HCT116 (cell line): ENCODE measurements at regions not wholly inside any gene's neighbourhood (a gene's known extent, or its start where the extent isn't known, plus 50 kb on each side); places are given as distances from the start of the nearest gene placed in this dataset.

ENCODE experiments used
- EZH2 ChIP-seq: fragments of 200-600 bp; sonication (generic); IDR thresholded peaks from 2 replicates; pipeline ENCODE4 v1.6.1; 2017; ENCODE audit warnings: antibody characterized with exemption, mixed run types
- EZH2phosphoT487 ChIP-seq: fragments of 200-600 bp; IDR thresholded peaks from 2 replicates; pipeline ENCODE4 v1.6.1; 2018; ENCODE audit warnings: antibody characterized with exemption, borderline replicate concordance
- POLR2AphosphoS5 ChIP-seq: IDR thresholded peaks from 2 replicates; pipeline ENCODE4 v1.6.1; 2011; ENCODE audit warnings: mild to moderate bottlenecking, low read depth, low read length, moderate library complexity
- SRF ChIP-seq: IDR thresholded peaks from 2 replicates; pipeline ENCODE4 v1.6.1; 2012; ENCODE audit warnings: low read depth
- ZFX ChIP-seq: fragments of 450-650 bp; IDR thresholded peaks from 2 replicates; pipeline ENCODE4 v1.6.1; 2017
- ZNF274 ChIP-seq: fragments of 200-500 bp; sonication (Bioruptor generic); IDR thresholded peaks from 2 replicates; pipeline ENCODE4 v1.6.1; 2014; ENCODE audit warnings: mild to moderate bottlenecking, low read depth, low read length, inconsistent platforms
- TF ChIP-seq, protein P1 (sequence below), 3 experiments: fragments of 200-600 bp in 1 of 3; sonication (generic) in 1 of 3; IDR thresholded peaks in 2 of 3; conservative IDR thresholded peaks in 1 of 3; 2 replicates each; pipeline ENCODE4 v1.5.1; 2012 to 2017; ENCODE audit warnings: low read depth in 2 of 3, low read length in 2 of 3, antibody characterized with exemption in 1 of 3, borderline replicate concordance in 1 of 3, control low read depth in 1 of 3, mild to moderate bottlenecking in 1 of 3, mixed read lengths in 1 of 3, mixed run types in 1 of 3, moderate library complexity in 1 of 3; ENCODE audit not compliant: insufficient read depth in 1 of 3
- TF ChIP-seq, protein P2 (sequence below): IDR thresholded peaks from 2 replicates; pipeline ENCODE4 v1.6.1; 2011; ENCODE audit warnings: mild to moderate bottlenecking, low read length, moderate library complexity; ENCODE audit not compliant: insufficient replicate concordance; ENCODE audit errors: extremely low read depth

DNA sequence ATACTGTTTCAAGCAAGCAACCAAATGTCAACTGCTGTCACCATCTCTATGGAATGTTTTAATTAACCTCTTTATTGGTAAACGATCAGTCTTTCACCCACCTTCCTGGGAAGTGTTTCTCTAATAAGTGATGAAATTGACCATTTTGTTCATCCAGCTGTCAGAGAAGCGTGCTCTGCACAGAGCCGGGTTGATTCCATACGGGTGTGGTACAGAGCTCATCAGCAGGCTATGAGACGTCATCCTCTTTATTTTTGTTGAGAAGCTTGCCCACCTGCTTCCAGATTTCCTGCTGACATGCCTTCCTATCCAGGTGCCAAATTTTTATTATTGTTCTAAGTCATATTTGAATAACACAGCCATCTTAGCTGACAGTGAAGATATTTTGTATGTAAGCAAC is 482.5 kb downstream of the RWDD3 start:
- TF ChIP-seq, protein P1, sequence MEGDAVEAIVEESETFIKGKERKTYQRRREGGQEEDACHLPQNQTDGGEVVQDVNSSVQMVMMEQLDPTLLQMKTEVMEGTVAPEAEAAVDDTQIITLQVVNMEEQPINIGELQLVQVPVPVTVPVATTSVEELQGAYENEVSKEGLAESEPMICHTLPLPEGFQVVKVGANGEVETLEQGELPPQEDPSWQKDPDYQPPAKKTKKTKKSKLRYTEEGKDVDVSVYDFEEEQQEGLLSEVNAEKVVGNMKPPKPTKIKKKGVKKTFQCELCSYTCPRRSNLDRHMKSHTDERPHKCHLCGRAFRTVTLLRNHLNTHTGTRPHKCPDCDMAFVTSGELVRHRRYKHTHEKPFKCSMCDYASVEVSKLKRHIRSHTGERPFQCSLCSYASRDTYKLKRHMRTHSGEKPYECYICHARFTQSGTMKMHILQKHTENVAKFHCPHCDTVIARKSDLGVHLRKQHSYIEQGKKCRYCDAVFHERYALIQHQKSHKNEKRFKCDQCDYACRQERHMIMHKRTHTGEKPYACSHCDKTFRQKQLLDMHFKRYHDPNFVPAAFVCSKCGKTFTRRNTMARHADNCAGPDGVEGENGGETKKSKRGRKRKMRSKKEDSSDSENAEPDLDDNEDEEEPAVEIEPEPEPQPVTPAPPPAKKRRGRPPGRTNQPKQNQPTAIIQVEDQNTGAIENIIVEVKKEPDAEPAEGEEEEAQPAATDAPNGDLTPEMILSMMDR (IDR thresholded peaks at IDR 0.05 in 2 of 3, conservative IDR thresholded peaks at IDR 0.05 in 1 of 3; ENCODE audit: borderline replicate concordance in 1 of 3, insufficient read depth in 1 of 3, low read depth in 2 of 3, low read length in 2 of 3), result no peak
- no peak for TF ChIP-seq SRF
- TF ChIP-seq, protein P2, sequence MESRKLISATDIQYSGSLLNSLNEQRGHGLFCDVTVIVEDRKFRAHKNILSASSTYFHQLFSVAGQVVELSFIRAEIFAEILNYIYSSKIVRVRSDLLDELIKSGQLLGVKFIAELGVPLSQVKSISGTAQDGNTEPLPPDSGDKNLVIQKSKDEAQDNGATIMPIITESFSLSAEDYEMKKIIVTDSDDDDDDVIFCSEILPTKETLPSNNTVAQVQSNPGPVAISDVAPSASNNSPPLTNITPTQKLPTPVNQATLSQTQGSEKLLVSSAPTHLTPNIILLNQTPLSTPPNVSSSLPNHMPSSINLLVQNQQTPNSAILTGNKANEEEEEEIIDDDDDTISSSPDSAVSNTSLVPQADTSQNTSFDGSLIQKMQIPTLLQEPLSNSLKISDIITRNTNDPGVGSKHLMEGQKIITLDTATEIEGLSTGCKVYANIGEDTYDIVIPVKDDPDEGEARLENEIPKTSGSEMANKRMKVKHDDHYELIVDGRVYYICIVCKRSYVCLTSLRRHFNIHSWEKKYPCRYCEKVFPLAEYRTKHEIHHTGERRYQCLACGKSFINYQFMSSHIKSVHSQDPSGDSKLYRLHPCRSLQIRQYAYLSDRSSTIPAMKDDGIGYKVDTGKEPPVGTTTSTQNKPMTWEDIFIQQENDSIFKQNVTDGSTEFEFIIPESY, result no peak
- no peak for TF ChIP-seq EZH2
- no peak for TF ChIP-seq ZNF274
- no peak for TF ChIP-seq EZH2phosphoT487
- TF ChIP-seq POLR2AphosphoS5, result no peak
- TF ChIP-seq ZFX, result no peak
